Endothelial cell (in vitro differentiated cells): ENCODE measurements at regions not wholly inside any gene's neighbourhood (a gene's known extent, or its start where the extent isn't known, plus 50 kb on each side); places are given as distances from the start of the nearest gene placed in this dataset.
A peak's percentile ranks its signal among the peaks of the same experiment; 100 is the strongest.

Experiments used
- DNase-seq: peaks from one replicate; pipeline ENCODE4 v3.0.0; 2021; ENCODE audit warnings: low spot score
- H3K27ac Mint-ChIP-seq: one replicate; pipeline ENCODE4 v1.8.0; 2021; ENCODE audit warnings: mixed read lengths, inconsistent platforms; ENCODE audit not compliant: unreplicated experiment
- H3K27me3 Mint-ChIP-seq: one replicate; pipeline ENCODE4 v1.8.0; 2021; ENCODE audit warnings: mild to moderate bottlenecking, moderate library complexity, mixed read lengths, inconsistent platforms; ENCODE audit not compliant: unreplicated experiment
- H3K36me3 Mint-ChIP-seq: one replicate; pipeline ENCODE4 v1.8.0; 2021; ENCODE audit warnings: mild to moderate bottlenecking, low read depth, mixed read lengths, inconsistent platforms; ENCODE audit not compliant: unreplicated experiment
- H3K4me1 Mint-ChIP-seq: one replicate; pipeline ENCODE4 v1.8.0; 2021; ENCODE audit warnings: mild to moderate bottlenecking, mixed read lengths, inconsistent platforms; ENCODE audit not compliant: unreplicated experiment
- H3K4me3 Mint-ChIP-seq: one replicate; pipeline ENCODE4 v1.8.0; 2021; ENCODE audit warnings: mild to moderate bottlenecking, mixed read lengths, inconsistent platforms; ENCODE audit not compliant: unreplicated experiment
- H3K9me3 Mint-ChIP-seq: one replicate; pipeline ENCODE4 v1.8.0; 2021; ENCODE audit warnings: mixed read lengths, inconsistent platforms; ENCODE audit not compliant: unreplicated experiment
- TF ChIP-seq, protein P1 (sequence below): fragments of 200-600 bp; sonication (generic); IDR thresholded peaks from one replicate; pipeline ENCODE4 v1.5.0; 2021; ENCODE audit warnings: antibody characterized with exemption; ENCODE audit not compliant: unreplicated experiment

DNA sequence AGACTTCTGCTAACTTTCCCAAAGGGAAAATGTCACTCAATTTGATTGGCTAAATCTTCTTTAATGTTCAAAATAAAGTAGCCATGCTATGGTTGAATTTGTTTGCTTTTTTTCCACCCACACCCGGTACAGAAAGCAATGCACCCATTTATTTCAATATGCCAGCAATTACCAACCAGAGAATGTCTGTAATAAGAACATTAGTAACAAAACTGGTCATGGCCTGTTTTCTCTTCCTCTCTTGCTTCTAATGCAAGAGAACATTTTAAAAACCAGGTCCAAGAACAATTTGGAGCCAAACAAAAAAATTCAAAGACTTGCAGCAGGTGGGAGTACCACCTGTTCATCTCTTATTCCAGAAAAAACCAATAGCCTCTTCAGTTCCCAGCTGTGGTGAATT, 1108.8 kb upstream of the PCDH20 start:
- Mint-ChIP-seq H3K27me3 (no peaks in the 10 kb centered on the region), H3K9me3 (no peaks in the 10 kb centered on the region), H3K27ac (no peak overlapping the region), H3K4me3 (no peak overlapping the region), H3K4me1 (no peaks in the 10 kb centered on the region), H3K36me3 (no peaks in the 10 kb centered on the region)
- TF ChIP-seq, protein P1, sequence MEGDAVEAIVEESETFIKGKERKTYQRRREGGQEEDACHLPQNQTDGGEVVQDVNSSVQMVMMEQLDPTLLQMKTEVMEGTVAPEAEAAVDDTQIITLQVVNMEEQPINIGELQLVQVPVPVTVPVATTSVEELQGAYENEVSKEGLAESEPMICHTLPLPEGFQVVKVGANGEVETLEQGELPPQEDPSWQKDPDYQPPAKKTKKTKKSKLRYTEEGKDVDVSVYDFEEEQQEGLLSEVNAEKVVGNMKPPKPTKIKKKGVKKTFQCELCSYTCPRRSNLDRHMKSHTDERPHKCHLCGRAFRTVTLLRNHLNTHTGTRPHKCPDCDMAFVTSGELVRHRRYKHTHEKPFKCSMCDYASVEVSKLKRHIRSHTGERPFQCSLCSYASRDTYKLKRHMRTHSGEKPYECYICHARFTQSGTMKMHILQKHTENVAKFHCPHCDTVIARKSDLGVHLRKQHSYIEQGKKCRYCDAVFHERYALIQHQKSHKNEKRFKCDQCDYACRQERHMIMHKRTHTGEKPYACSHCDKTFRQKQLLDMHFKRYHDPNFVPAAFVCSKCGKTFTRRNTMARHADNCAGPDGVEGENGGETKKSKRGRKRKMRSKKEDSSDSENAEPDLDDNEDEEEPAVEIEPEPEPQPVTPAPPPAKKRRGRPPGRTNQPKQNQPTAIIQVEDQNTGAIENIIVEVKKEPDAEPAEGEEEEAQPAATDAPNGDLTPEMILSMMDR, result no peak
- DNase-seq, result no peak

DNA sequence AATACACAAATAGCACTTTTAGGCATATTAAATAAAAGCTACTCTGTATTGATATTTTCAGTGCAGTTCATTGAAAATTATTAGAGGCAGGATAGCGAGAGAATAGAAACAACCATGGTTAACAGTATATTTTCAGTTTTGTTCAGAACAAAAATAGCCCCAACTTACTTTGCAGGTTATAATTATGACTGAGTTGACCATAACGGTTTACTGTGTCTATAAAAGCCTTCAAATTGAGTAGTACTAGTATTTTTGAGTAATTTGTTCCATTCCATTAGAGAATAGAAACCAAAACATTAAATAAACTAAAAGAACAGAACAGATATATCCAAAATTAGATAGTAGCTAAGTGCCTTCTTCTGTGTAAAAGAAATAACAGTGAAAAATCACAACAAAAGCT, 1108.4 kb upstream of the PCDH20 start:
- no peaks in the 10 kb centered on the region for H3K9me3 Mint-ChIP-seq
- no peak overlapping the region for H3K4me3 Mint-ChIP-seq
- H3K4me1 Mint-ChIP-seq, result no peaks in the 10 kb centered on the region
- no peak for DNase-seq
- TF ChIP-seq, protein P1, result no peak
- no peaks in the 10 kb centered on the region for H3K36me3 Mint-ChIP-seq
- no peak overlapping the region for H3K27ac Mint-ChIP-seq
- H3K27me3 Mint-ChIP-seq, result no peaks in the 10 kb centered on the region

DNA sequence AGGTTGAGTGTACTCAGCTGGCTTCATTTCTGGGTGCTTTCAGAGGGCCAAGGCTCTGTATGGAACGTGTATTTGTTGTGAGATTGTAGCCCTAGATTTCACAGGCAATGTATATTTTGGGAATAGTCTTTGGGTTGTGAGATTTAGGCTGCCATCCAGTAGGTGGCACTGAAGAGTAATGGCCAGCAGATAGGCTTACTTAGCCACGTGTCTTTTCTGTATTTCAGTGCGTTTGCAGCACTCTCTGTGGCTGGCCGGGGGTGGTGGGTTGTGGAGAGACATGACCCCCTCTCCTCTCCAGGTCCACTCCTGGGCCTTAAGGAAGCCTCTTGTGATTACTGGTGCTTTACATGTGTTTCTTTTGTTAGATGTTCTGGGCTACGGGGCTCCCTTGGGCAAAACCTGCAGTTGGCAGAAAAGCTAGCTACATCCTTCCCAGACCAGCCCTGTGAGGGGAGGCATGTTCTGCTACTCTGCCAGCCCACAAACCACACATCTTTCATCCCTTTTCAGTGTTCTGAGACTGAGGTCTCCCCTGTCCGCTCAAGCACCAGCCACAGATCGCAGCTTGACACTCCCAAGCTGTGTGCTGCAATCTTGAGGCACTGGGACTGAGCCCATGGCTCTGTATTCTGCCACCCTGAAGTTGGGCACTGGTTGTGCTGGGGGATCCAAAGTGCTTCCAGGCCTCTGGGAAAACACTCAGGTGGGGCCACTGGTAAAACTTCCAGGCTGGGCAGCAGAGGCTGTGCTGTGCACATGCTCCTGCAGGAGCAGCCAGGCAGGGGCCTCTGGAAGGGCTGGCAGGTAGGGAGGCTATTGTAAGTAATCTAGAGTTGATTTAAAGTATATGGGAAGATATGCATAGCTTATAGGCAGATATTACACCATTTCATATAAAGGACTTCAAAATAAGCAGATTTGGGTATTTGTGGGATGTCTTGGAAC, 1096.8 kb upstream of the PCDH20 start:
- H3K4me1 Mint-ChIP-seq, result no peaks in the 10 kb centered on the region
- H3K4me3 Mint-ChIP-seq, result no peak overlapping the region
- H3K9me3 Mint-ChIP-seq, result no peaks in the 10 kb centered on the region
- DNase-seq, result peak; percentile 46
- no peak overlapping the region for H3K27ac Mint-ChIP-seq
- no peaks in the 10 kb centered on the region for H3K36me3 Mint-ChIP-seq
- TF ChIP-seq, protein P1, result peak; percentile 66
- H3K27me3 Mint-ChIP-seq, result peaks cover 1% of the 10 kb centered on the region

DNA sequence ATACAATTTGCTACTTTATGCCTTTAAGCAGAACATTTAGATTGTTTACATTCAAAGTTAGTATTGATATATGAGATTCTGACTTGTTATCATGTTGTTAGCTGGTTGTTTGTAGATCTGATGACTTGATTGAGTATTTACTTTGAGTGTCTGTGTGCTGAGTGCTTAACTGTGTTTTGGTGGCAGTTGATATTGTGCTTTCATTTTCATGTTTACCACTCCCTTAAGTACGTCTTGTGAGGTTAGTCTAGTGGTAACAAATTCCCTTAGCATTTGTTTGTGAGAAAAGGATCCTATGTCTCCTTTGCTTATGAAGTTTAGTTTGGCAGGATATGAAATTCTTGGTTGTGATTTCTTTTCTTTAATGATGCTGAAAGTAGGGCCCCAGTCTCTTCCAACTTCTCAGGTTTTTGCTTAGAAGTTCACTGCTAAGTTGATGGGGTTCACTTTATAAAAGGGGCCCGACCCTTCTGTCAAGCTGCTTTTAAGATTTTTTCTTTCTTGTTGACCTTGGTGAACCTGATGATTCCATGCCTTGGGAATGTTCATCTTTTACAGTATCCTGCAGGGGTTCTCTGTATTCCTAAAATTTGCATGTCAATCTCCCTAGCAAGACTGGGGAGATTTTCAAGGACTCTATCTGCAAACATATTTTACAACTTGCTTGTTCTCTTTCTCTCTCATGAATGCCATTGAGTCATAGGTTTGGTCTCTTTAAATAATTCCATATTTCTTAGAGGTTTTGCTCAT, 1095.4 kb upstream of the PCDH20 start:
- Mint-ChIP-seq H3K27me3 (peaks cover 1% of the 10 kb centered on the region), H3K9me3 (no peaks in the 10 kb centered on the region), H3K27ac (no peak overlapping the region), H3K36me3 (no peaks in the 10 kb centered on the region), H3K4me3 (no peak overlapping the region), H3K4me1 (no peaks in the 10 kb centered on the region)
- DNase-seq, result no peak
- TF ChIP-seq, protein P1, result no peak

DNA sequence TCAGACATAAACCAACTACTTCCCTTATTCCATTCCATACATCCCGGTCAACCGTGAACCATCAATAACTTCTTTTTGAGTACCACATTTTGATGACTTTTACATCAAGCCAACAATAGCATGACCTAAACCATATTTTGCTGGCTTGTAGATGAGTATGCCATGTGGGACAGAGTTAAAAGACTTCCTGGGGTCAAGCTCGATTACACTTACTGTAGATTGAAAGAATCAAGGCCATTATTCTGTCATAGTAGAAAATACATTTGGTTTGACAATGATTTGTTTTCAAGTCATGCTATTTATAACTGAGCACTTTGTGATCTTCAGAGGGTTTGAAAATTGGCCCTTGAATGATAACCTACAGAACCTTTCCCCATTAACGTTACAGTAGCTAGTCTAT, 1086.9 kb upstream of the PCDH20 start:
- no peaks in the 10 kb centered on the region for H3K9me3 Mint-ChIP-seq
- DNase-seq, result no peak
- no peak overlapping the region for H3K4me3 Mint-ChIP-seq
- H3K27me3 Mint-ChIP-seq, result no peaks in the 10 kb centered on the region
- H3K36me3 Mint-ChIP-seq, result no peaks in the 10 kb centered on the region
- no peak overlapping the region for H3K27ac Mint-ChIP-seq
- TF ChIP-seq, protein P1, result no peak
- H3K4me1 Mint-ChIP-seq, result no peaks in the 10 kb centered on the region
